ENCODE measurements at regions not wholly inside any gene's neighbourhood (a gene's known extent, or its start where the extent isn't known, plus 50 kb on each side); places are given as distances from the start of the nearest gene placed in this dataset.

DNA sequence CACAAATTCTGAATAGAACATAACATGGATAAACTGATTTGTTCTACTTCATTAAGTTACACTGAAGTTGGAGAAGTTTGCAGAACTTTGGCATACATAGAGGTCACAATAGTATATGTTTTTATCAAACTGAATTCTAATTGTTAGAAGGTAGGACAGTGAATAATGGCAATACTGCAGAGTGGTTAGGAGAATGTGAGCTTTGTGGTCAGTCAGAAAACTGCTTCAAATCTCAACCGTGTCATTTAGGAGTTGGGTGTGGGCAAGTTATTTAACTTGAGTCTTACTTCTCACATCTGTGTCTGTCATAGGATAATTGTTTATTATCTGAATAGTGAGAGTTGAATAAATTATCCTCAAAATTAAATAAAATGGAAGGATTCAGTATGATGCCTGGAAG lies 374.6 kb upstream of the SYT1 start:
- in situ Hi-C loops (cut with HindIII; ENCODE audit: low pct_unique_long_range_greater_than_20kb, low sequenced_read_pairs): no loop called here
- DNase-seq (ENCODE audit: low read depth in 1 of 2, low spot score in 1 of 2): no peak
- TF ChIP-seq JUND (IDR thresholded peaks at IDR 0.05; ENCODE audit: low read depth): no peak

DNA sequence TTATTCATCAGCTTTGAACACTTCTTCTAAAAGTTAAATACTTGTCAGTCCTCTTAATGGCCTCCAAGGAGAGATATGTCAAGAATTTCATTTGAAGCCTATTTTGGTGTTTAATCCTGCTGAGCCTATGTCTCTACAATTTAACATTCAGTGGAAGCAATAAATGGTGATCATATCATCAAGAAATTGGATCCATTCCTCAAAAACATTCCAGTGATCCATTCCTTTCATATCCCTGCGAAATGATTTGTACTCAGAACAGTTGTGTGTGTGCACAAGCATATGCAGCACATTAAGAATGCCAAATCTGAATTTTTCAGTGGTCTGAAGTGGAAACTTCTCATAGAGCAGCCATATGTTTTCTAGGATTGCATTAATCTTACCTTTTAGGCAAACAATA lies 373.7 kb upstream of the SYT1 start:
- no peak for DNase-seq (ENCODE audit: low read depth in 1 of 2, low spot score in 1 of 2)
- TF ChIP-seq JUND (IDR thresholded peaks at IDR 0.05; ENCODE audit: low read depth): no peak
- in situ Hi-C loops (cut with HindIII; ENCODE audit: low pct_unique_long_range_greater_than_20kb, low sequenced_read_pairs): no loop called here

- DNase-seq (ENCODE audit: low read depth in 1 of 2, low spot score in 1 of 2): no peak
- in situ Hi-C loops (cut with HindIII; ENCODE audit: low pct_unique_long_range_greater_than_20kb, low sequenced_read_pairs): no loop called here
- TF ChIP-seq JUND (IDR thresholded peaks at IDR 0.05; ENCODE audit: low read depth): no peak
Measured at GRCh38 chr12:78494911-78495310, 369.7 kb upstream of the SYT1 start.

DNA sequence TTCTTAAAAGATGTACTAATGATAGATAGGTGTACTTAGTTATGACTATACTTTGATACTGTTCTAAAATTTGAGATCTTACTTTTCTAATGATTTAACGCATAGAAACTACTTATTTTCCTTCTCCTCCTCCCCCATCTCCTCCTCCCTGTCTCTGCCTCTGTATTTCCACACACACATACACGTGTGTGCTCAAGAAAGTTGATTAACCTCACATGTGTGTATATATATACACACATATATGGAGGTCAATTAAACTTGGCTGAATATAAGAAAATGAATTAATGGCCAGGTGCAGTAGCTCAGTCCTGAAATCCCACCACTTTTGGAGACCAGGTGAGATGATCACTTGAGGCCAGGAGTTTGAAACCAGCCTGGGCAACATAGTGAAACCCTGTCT lies 362.7 kb upstream of the SYT1 start:
- DNase-seq (ENCODE audit: low read depth in 1 of 2, low spot score in 1 of 2): no peak
- no peak for TF ChIP-seq JUND (IDR thresholded peaks at IDR 0.05; ENCODE audit: low read depth)
- in situ Hi-C loops (cut with HindIII; ENCODE audit: low pct_unique_long_range_greater_than_20kb, low sequenced_read_pairs): no loop called here

- TF ChIP-seq JUND (IDR thresholded peaks at IDR 0.05; ENCODE audit: low read depth): no peak
- no peak for DNase-seq (ENCODE audit: low read depth in 1 of 2, low spot score in 1 of 2)
- in situ Hi-C loops (cut with HindIII; ENCODE audit: low pct_unique_long_range_greater_than_20kb, low sequenced_read_pairs): no loop called here
Measured at GRCh38 chr12:78519422-78519821, 345.2 kb upstream of the SYT1 start.

- DNase-seq (ENCODE audit: low read depth in 1 of 2, low spot score in 1 of 2): no peak
- in situ Hi-C loops (cut with HindIII; ENCODE audit: low pct_unique_long_range_greater_than_20kb, low sequenced_read_pairs): no loop called here
- no peak for TF ChIP-seq JUND (IDR thresholded peaks at IDR 0.05; ENCODE audit: low read depth)
Measured at GRCh38 chr12:78530100-78530765, 334.3 kb upstream of the SYT1 start.

GRCh38 chr12:78531831-78532458 lies 332.6 kb upstream of the SYT1 start:
- in situ Hi-C loops (cut with HindIII; ENCODE audit: low pct_unique_long_range_greater_than_20kb, low sequenced_read_pairs): no loop called here
- DNase-seq (ENCODE audit: low read depth in 1 of 2, low spot score in 1 of 2): no peak
- TF ChIP-seq JUND (IDR thresholded peaks at IDR 0.05; ENCODE audit: low read depth): no peak

DNA sequence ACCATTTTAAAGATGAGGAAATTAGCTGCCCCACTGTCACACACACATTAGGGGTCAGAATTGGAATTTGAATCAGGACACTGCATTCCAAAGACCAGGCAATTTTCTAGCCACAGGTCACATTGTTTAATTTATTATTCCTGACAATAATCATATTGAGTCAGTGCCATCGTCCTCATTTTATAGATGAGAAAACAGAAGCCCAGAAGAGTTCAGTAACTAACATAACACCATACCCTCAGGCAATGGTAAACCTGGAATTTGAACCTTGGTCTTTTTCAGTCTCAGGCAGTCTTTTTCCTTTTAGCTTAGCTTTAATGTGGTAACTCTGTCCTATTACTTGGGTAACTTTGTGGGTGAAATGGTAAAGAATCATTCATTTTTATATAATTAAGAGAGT lies 330.3 kb upstream of the SYT1 start:
- TF ChIP-seq JUND (IDR thresholded peaks at IDR 0.05; ENCODE audit: low read depth): no peak
- DNase-seq (ENCODE audit: low read depth in 1 of 2, low spot score in 1 of 2): no peak
- in situ Hi-C loops (cut with HindIII; ENCODE audit: low pct_unique_long_range_greater_than_20kb, low sequenced_read_pairs): no loop called here

DNA sequence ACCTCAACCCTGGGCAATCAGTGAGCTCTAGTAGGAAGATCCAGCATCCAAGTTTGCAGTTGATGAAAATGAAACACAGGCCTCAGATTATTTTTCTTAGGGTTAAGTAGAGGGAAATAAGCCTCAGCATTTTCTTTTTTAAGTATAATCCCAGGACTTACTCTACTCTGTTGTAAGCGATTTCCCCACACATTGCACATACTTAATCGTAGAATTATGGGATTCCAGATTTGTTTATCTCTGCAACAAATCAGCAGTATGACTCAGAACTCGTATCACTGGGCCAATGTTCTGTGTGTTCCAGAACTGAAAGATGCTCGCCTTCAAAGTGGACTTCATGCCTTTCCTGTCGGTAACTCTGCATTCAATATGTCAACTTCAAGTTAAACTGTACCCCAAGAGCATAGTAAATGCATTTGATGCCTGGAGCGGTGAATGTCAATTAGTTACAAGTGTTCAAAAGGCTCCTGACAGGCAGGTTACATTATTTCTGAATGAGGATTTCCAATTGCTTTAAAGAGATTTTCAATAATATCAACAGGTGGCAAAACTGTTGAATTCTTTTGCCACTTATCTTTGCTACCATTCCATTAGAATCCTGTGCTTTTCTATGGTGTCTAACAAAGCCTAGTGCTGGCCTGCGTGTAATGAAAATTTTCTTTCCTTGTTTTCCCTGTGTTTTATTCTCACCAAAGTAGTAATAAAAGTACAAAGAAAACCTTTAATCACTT lies 323.8 kb upstream of the SYT1 start:
- in situ Hi-C loops (cut with HindIII; ENCODE audit: low pct_unique_long_range_greater_than_20kb, low sequenced_read_pairs): no loop called here
- TF ChIP-seq JUND (IDR thresholded peaks at IDR 0.05; ENCODE audit: low read depth): no peak
- no peak for DNase-seq (ENCODE audit: low read depth in 1 of 2, low spot score in 1 of 2)

DNA sequence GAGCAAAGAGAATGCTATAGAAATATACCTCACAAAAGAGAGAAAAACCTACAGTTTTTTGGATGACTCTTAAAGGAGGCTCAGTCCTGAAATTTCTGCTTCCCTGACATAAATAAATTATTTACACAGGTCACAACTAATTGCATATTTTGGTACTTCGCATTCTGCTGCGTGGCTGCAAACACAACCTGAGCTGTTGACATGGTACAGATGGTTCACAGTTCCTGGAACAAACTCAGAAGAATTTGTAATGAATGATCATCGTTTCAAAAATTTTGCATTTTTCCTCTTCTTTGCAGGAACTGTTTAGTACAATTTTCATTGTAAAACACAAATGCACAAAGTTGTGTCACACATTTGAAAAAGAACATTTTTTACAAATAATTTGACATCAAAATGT lies 313.7 kb upstream of the SYT1 start:
- DNase-seq (ENCODE audit: low read depth in 1 of 2, low spot score in 1 of 2): no peak
- no peak for TF ChIP-seq JUND (IDR thresholded peaks at IDR 0.05; ENCODE audit: low read depth)
- in situ Hi-C loops (cut with HindIII; ENCODE audit: low pct_unique_long_range_greater_than_20kb, low sequenced_read_pairs): no loop called here

GRCh38 chr12:78555802-78556201 lies 308.8 kb upstream of the SYT1 start:
- in situ Hi-C loops (cut with HindIII; ENCODE audit: low pct_unique_long_range_greater_than_20kb, low sequenced_read_pairs): no loop called here
- DNase-seq (ENCODE audit: low read depth in 1 of 2, low spot score in 1 of 2): no peak
- TF ChIP-seq JUND (IDR thresholded peaks at IDR 0.05; ENCODE audit: low read depth): no peak

DNA sequence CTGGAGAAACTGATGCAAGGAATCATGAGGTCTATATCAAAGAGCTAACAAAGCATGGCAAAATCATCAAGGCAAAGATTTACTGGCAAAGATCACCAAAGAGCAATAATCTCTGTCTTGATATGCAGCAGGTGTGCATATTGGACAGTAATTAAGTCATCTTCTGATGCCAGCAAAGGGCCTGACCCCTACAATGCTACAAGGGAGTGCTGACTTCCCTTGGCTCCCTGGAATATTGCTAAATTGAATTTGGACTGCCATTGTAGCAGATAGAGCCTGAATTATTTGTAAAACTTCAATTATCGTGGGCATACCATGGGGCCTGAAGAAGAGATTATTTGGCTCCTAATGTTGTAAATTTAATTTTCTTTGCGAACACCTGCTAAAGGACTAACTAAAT lies 307.9 kb upstream of the SYT1 start:
- no peak for DNase-seq (ENCODE audit: low read depth in 1 of 2, low spot score in 1 of 2)
- TF ChIP-seq JUND (IDR thresholded peaks at IDR 0.05; ENCODE audit: low read depth): no peak
- in situ Hi-C loops (cut with HindIII; ENCODE audit: low pct_unique_long_range_greater_than_20kb, low sequenced_read_pairs): no loop called here

- in situ Hi-C loops (cut with HindIII; ENCODE audit: low pct_unique_long_range_greater_than_20kb, low sequenced_read_pairs): no loop called here
- DNase-seq (ENCODE audit: low read depth in 1 of 2, low spot score in 1 of 2): no peak
- no peak for TF ChIP-seq JUND (IDR thresholded peaks at IDR 0.05; ENCODE audit: low read depth)
Measured at GRCh38 chr12:78559416-78559815, 305.2 kb upstream of the SYT1 start.
